ENCODE measurements at regions not wholly inside any gene's neighbourhood (a gene's known extent, or its start where the extent isn't known, plus 50 kb on each side); places are given as distances from the start of the nearest gene placed in this dataset.
"Not testable (repeated sequence)": the region's sequence is repeated elsewhere in the genome, so short reads cannot be mapped to it uniquely, and the experiment has no call there.

GRCh38 chr9:65566018-65566417, 109.7 kb upstream of the ZNG1E start:
- TF ChIP-seq ZMAT5 (CRISPR knock-in tag; IDR thresholded peaks at IDR 0.05; ENCODE audit: borderline replicate concordance, low read depth); RBM22 (optimal IDR thresholded peaks at IDR 0.05; ENCODE audit: low read length); ZNF24 (IDR thresholded peaks at IDR 0.05); ZNF746 (CRISPR knock-in tag; IDR thresholded peaks at IDR 0.05); DZIP1 (CRISPR knock-in tag; IDR thresholded peaks at IDR 0.05); MYNN (CRISPR knock-in tag; IDR thresholded peaks at IDR 0.05; ENCODE audit: low read depth); FOXM1 (CRISPR knock-in tag; IDR thresholded peaks at IDR 0.05); PBX3 (CRISPR knock-in tag; IDR thresholded peaks at IDR 0.05; ENCODE audit: borderline replicate concordance); PRPF4 (IDR thresholded peaks at IDR 0.05; ENCODE audit: low read depth, low read length, poor library complexity, severe bottlenecking); MEIS1 (CRISPR knock-in tag; IDR thresholded peaks at IDR 0.05; ENCODE audit: borderline replicate concordance); IKZF1 (IDR thresholded peaks at IDR 0.05); NFIC (IDR thresholded peaks at IDR 0.05; ENCODE audit: low read length); POLR2A (IDR thresholded peaks at IDR 0.05; ENCODE audit: insufficient read depth in 1 of 2, low read depth in 2 of 2, low read length in 2 of 2): not testable (repeated sequence)
- TF ChIP-seq, protein P1, sequence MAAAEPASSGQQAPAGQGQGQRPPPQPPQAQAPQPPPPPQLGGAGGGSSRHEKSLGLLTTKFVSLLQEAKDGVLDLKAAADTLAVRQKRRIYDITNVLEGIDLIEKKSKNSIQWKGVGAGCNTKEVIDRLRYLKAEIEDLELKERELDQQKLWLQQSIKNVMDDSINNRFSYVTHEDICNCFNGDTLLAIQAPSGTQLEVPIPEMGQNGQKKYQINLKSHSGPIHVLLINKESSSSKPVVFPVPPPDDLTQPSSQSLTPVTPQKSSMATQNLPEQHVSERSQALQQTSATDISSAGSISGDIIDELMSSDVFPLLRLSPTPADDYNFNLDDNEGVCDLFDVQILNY (CRISPR knock-in tag; conservative IDR thresholded peaks at IDR 0.05) = not testable (repeated sequence)

Data from HepG2 (cell line).